T-cell (primary cell): ENCODE measurements at regions not wholly inside any gene's neighbourhood (a gene's known extent, or its start where the extent isn't known, plus 50 kb on each side); places are given as distances from the start of the nearest gene placed in this dataset.

ENCODE experiments used
- ATAC-seq, 4 experiments: fragments of 200-7000 bp in 3 of 4; fragments of 150-1000 bp in 1 of 4; cut with Tn5 transposase; replicated peaks in 1 of 4; 1 replicate in 3 of 4; 2 replicates in 1 of 4; pipeline ENCODE4 v1.10.0; 2021; ENCODE audit warnings: moderate library complexity in 3 of 4, mild to moderate bottlenecking in 2 of 4, moderate number of reproducible peaks in 1 of 4
- CTCF ChIA-PET, 2 donors: fragments of 300-600 bp; sonication (Branson Sonifier 250); formaldehyde crosslinking; loops; one replicate each; lab custom pipeline; 2022; ENCODE audit warnings: antibody characterized with exemption in 2 of 2; lab: Charles Lee
- POLR2A ChIA-PET, 2 donors: fragments of 300-600 bp; sonication (Branson Sonifier 250); formaldehyde crosslinking; loops; one replicate each; lab custom pipeline; 2022; ENCODE audit warnings: antibody characterized with exemption in 2 of 2; lab: Charles Lee
- DNase-seq, 35 experiments: peaks; one replicate each; pipeline versions ENCODE4 v3.0.0 to v3.0.0-alpha.2; 2013 to 2023
- H3K27ac ChIP-seq: one replicate; pipeline ENCODE4 v1.5.1; 2013; ENCODE audit warnings: low read length
- H3K27me3 ChIP-seq, 2 experiments: replicated peaks in 1 of 2; 1 replicate in 1 of 2; 2 replicates in 1 of 2; pipeline versions ENCODE4 v1.6.1 to v1.7.0; 2013; ENCODE audit warnings: low read length in 1 of 2, mixed read lengths in 1 of 2; ENCODE audit not compliant: control insufficient read depth in 2 of 2, insufficient read depth in 2 of 2; ENCODE audit errors: extremely low read depth in 1 of 2
- H3K36me3 ChIP-seq, 2 donors: 1 replicate in 1 of 2; 2 replicates in 1 of 2; pipeline versions ENCODE4 v1.6.1 to v1.7.0; 2013; ENCODE audit warnings: low read length in 1 of 2; ENCODE audit not compliant: control insufficient read depth in 2 of 2, insufficient read depth in 1 of 2; ENCODE audit errors: extremely low read depth in 1 of 2
- H3K4me1 ChIP-seq, 2 experiments: 1 replicate in 1 of 2; 2 replicates in 1 of 2; pipeline versions ENCODE4 v1.6.1 to v1.7.0; 2013; ENCODE audit warnings: low read length in 2 of 2, mixed read lengths in 1 of 2; ENCODE audit not compliant: insufficient read depth in 2 of 2, control insufficient read depth in 1 of 2; ENCODE audit errors: extremely low read depth in 1 of 2
- H3K4me3 ChIP-seq, 2 donors: 1 replicate in 1 of 2; 2 replicates in 1 of 2; pipeline versions ENCODE4 v1.5.1 to v1.7.0; 2013; ENCODE audit warnings: mild to moderate bottlenecking in 2 of 2, low read length in 1 of 2, moderate library complexity in 1 of 2; ENCODE audit not compliant: control insufficient read depth in 1 of 2; ENCODE audit errors: extremely low read depth in 1 of 2
- H3K9me3 ChIP-seq: 2 replicates; pipeline ENCODE4 v1.7.0; 2013
- H3K27ac Mint-ChIP-seq, 2 donors: one replicate each; pipeline ENCODE4 v1.8.0; 2020 to 2021; ENCODE audit warnings: mild to moderate bottlenecking in 2 of 2, mixed read lengths in 2 of 2
- H3K27me3 Mint-ChIP-seq, 2 donors: one replicate each; pipeline ENCODE4 v1.8.0; 2021 to 2022; ENCODE audit warnings: mixed read lengths in 2 of 2
- H3K36me3 Mint-ChIP-seq: one replicate; pipeline ENCODE4 v1.8.0; 2021; ENCODE audit warnings: mixed read lengths
- H3K4me1 Mint-ChIP-seq, 3 donors: one replicate each; pipeline ENCODE4 v1.8.0; 2020 to 2022; ENCODE audit warnings: mixed read lengths in 3 of 3, mild to moderate bottlenecking in 1 of 3
- H3K4me3 Mint-ChIP-seq, 3 donors: one replicate each; pipeline ENCODE4 v1.8.0; 2020 to 2022; ENCODE audit warnings: mild to moderate bottlenecking in 3 of 3, mixed read lengths in 3 of 3, moderate library complexity in 3 of 3
- H3K9me3 Mint-ChIP-seq, 3 donors: one replicate each; pipeline ENCODE4 v1.8.0; 2020 to 2022; ENCODE audit warnings: mixed read lengths in 3 of 3
- WGBS: methylation state at CpG from one replicate; pipeline ENCODE4 v1.1.5; 2013; ENCODE audit warnings: missing lambda C conversion rate; ENCODE audit not compliant: insufficient coverage; 5-methylcytosine and 5-hydroxymethylcytosine counted together

DNA sequence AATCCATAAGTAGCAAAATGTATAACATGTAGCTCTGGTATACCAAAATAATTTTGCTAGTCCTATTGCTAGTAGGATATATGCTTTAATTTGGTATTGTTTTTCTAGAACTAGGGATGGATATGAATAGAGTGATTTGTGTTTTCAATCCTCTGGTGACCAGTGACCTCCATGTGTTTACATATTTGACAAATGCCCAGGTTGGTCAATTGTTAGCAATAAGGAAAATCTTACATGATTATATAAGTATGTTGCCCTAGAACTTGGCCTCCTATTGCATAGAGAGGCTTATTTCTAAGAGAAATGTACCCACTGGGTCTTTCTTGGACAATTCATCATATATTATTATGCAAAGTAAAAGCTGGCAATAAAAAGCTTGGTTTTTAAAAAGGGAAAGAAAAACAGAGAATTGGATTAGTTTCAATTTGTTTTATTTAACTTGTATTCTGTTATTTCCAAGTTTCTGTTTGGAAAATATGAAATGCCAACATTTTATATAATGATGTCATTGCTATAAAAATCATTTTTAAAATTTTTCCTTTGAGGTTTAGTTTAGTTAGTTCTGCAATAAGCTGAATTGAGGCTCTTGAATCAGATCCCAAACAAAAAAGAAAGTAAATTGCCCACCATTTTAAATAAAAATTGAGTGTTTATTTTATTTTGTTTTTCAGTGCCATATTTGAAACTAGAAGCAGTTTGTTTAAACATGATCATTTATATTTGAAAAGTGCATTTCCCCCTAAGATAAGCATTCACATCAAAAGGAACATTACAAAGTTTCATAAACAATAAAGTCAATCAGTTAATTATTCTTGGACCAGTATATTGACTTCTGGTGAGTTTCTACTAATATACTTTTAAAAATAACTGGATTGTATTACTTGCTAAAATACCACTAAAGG lies 210.9 kb downstream of the ZC3H11B start:
- H3K9me3 Mint-ChIP-seq, result peaks cover 9 to 14% (median 14%) of the 10 kb centered on the region in 3 donors
- H3K27me3 Mint-ChIP-seq, result peaks cover 0 to 10% of the 10 kb centered on the region in 2 donors
- no peak overlapping the region for H3K4me3 Mint-ChIP-seq
- CTCF ChIA-PET, result interaction anchor here (0.5 to 0.6 kb wide), 2 partner anchors 228 to 1072 kb away, joined by 3 read pairs; no protein-coding TSS in a partner anchor
- DNase-seq (no peak), ATAC-seq (no peak)
- no peak overlapping the region for H3K27ac Mint-ChIP-seq
- H3K4me1 ChIP-seq, result no peaks in the 10 kb centered on the region
- no peaks in the 10 kb centered on the region for H3K9me3 ChIP-seq
- H3K4me1 Mint-ChIP-seq, result no peaks in the 10 kb centered on the region
- H3K36me3 Mint-ChIP-seq, result no peaks in the 10 kb centered on the region
- no peak overlapping the region for H3K4me3 ChIP-seq
- peaks cover 0 to 5% of the 10 kb centered on the region in 2 experiments for H3K27me3 ChIP-seq
- no peak overlapping the region for H3K27ac ChIP-seq
- POLR2A ChIA-PET, result interaction anchor here in 1 of 2 donors (0.5 kb wide), 1 partner anchor 249 kb away, joined by 5 read pairs; no protein-coding TSS in a partner anchor
- no peaks in the 10 kb centered on the region for H3K36me3 ChIP-seq

DNA sequence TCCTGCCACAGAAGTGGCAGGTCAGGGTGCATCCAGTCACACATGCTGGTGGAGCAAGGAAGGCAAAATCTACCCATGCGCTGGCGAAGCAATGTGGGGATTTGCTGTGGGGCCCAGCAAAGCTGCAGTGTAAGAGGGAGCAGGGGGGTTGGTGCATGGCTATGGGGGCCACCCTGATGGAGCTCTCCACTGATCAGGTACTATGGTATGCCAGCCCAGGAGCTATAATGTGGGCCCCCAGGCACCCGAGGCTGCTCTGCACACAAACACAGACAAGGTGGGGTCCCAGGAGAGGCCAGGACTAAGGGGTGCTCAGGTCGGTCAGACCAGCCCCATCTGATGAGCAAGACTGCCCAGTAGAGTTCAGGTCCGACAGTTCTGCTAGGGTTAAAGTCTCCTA lies 213.5 kb downstream of the ZC3H11B start:
- no peak overlapping the region for H3K4me3 ChIP-seq
- Mint-ChIP-seq H3K36me3 (no peaks in the 10 kb centered on the region), H3K4me1 (no peaks in the 10 kb centered on the region), H3K4me3 (no peak overlapping the region), H3K9me3 (peaks cover 28 to 35% (median 29%) of the 10 kb centered on the region in 3 donors), H3K27ac (no peak overlapping the region), H3K27me3 (peaks cover 0 to 10% of the 10 kb centered on the region in 2 donors)
- no peaks in the 10 kb centered on the region for H3K36me3 ChIP-seq
- H3K9me3 ChIP-seq, result no peaks in the 10 kb centered on the region
- ChIA-PET POLR2A (interaction anchor here in 1 of 2 donors (0.6 kb wide), 1 partner anchor 1048 kb away, joined by 3 read pairs; no protein-coding TSS in a partner anchor), CTCF (no interaction called here)
- H3K27ac ChIP-seq, result no peak overlapping the region
- peaks cover 0 to 5% of the 10 kb centered on the region in 2 experiments for H3K27me3 ChIP-seq
- H3K4me1 ChIP-seq, result no peaks in the 10 kb centered on the region
- no peak for ATAC-seq
- no peak for DNase-seq
- WGBS, result 73% methylated on average over 5 of the region's 5 CpGs

DNA sequence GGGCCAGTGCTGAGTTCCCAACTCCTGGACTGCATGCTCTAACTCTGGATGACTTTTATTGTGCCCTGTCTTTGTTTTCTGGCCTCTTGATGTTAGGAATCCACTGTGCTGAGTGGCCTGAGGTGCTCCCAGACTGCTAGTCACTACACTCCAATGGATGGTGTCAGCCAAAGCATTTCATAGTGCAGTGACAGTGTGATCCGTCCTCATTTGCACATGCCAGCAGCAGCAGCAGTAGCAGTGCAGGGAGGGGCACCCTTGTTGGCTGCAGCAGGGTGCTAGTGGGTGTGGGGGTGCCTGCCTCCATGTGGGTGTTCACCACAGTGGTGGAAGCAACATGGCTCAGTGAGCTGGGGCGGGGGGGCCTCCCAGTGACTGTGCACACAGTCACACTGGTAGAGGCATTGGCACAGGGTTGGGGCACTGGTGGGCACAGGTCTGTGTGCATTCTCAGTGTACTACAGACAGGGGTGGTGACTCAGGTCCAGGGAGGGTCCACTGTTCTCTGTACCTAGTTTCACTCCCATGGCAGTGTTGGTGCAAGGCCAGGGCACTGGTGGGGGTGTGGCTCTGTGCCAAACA lies 214.0 kb downstream of the ZC3H11B start:
- Mint-ChIP-seq H3K36me3 (no peaks in the 10 kb centered on the region), H3K4me3 (no peak overlapping the region), H3K4me1 (no peaks in the 10 kb centered on the region), H3K27ac (no peak overlapping the region), H3K27me3 (peaks cover 0 to 10% of the 10 kb centered on the region in 2 donors), H3K9me3 (peaks cover 29 to 38% (median 31%) of the 10 kb centered on the region in 3 donors)
- no peaks in the 10 kb centered on the region for H3K9me3 ChIP-seq
- no peaks in the 10 kb centered on the region for H3K4me1 ChIP-seq
- 53% methylated on average over 2 of the region's 2 CpGs for WGBS
- H3K27me3 ChIP-seq, result peaks cover 0 to 5% of the 10 kb centered on the region in 2 experiments
- ATAC-seq, result no peak
- H3K36me3 ChIP-seq, result no peaks in the 10 kb centered on the region
- POLR2A ChIA-PET, result no interaction called here
- DNase-seq, result no peak
- H3K4me3 ChIP-seq, result no peak overlapping the region
- CTCF ChIA-PET, result no interaction called here
- no peak overlapping the region for H3K27ac ChIP-seq

DNA sequence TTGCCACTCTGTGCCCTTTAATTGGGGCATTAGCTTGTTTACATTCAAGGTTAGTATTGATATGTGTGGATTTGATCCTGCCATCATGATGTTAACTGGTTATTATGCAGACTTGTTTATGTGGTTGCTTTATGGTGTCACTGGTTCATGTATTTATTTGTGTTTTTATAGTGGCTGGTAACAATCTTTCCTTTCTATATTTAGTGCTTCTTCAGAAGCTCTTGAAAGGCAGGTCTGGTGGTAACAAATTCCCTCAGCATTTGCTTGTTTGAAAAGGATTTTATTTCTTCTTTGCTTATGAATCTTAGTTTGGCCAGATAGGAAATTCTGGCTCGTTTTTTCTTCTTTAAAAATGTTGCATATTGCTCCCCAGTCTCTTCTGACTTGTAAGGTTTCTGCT lies 215.4 kb downstream of the ZC3H11B start:
- H3K27ac Mint-ChIP-seq, result no peak overlapping the region
- no peak overlapping the region for H3K4me3 Mint-ChIP-seq
- H3K27me3 ChIP-seq, result peaks cover 0 to 5% of the 10 kb centered on the region in 2 experiments
- no peak for DNase-seq
- peaks cover 29 to 43% (median 31%) of the 10 kb centered on the region in 3 donors for H3K9me3 Mint-ChIP-seq
- no peak for ATAC-seq
- H3K27me3 Mint-ChIP-seq, result peaks cover 0 to 6% of the 10 kb centered on the region in 2 donors
- no CpG with 5 or more reads among the region's 1 CpG for WGBS
- H3K9me3 ChIP-seq, result no peaks in the 10 kb centered on the region
- no peaks in the 10 kb centered on the region for H3K36me3 Mint-ChIP-seq
- H3K4me1 Mint-ChIP-seq, result no peaks in the 10 kb centered on the region
- CTCF ChIA-PET, result no interaction called here
- H3K27ac ChIP-seq, result no peak overlapping the region
- POLR2A ChIA-PET, result no interaction called here
- no peaks in the 10 kb centered on the region for H3K36me3 ChIP-seq
- no peaks in the 10 kb centered on the region for H3K4me1 ChIP-seq
- no peak overlapping the region for H3K4me3 ChIP-seq

DNA sequence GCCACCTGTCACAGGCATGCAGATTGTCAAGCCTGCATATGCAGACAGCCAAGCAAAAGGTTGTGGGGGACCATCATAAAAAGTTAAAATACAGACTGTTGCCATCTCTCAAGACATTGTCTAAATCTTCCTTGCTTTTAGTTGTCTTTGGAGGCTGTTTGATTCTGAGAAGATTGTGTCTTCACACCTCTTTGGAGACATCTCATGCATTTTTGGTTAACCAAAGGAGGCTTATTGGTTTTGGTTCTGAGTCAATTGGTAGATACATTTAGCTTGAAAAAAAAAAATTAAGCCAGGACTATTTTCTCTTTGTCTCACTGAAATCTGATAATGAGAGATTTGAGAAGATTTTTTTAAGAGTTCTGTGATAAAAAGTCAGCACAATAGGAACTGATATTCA lies 217.6 kb downstream of the LYPLAL1 start:
- ChIA-PET POLR2A (no interaction called here), CTCF (interaction anchor here in 1 of 2 donors (0.5 kb wide), 1 partner anchor 233 kb away, joined by 3 read pairs; no protein-coding TSS in a partner anchor)
- H3K36me3 ChIP-seq, result no peaks in the 10 kb centered on the region
- no peaks in the 10 kb centered on the region for H3K4me1 ChIP-seq
- H3K27me3 Mint-ChIP-seq, result no peaks in the 10 kb centered on the region
- DNase-seq (no peak), ATAC-seq (no peak)
- H3K27me3 ChIP-seq, result no peaks in the 10 kb centered on the region
- no peaks in the 10 kb centered on the region for H3K36me3 Mint-ChIP-seq
- peaks cover 8 to 22% (median 19%) of the 10 kb centered on the region in 3 donors for H3K9me3 Mint-ChIP-seq
- H3K4me3 Mint-ChIP-seq, result no peak overlapping the region
- H3K27ac ChIP-seq, result no peak overlapping the region
- no peak overlapping the region for H3K4me3 ChIP-seq
- no peaks in the 10 kb centered on the region for H3K4me1 Mint-ChIP-seq
- H3K27ac Mint-ChIP-seq, result no peak overlapping the region
- no peaks in the 10 kb centered on the region for H3K9me3 ChIP-seq

DNA sequence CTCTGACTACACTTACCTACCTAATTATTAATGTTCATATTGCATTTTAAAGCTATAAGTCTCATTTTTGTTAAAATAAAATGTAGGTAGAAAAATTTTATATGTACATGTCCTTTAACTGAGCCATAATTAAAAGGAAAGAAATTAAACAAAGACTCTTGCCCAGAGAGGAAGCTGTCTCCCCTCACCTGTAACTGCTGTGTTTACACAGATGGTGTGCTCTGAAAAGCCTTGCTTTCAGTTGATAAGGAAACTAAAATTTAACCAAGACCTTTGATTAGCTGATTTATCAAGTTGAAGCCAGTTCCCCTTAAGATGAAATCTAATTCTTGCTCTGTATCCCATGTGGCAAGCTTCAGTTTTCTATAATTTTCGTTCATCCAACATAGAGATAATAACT lies 213.5 kb downstream of the LYPLAL1 start:
- no peak overlapping the region for H3K27ac ChIP-seq
- Mint-ChIP-seq H3K4me3 (no peak overlapping the region), H3K9me3 (peaks cover 0 to 3% (median 0%) of the 10 kb centered on the region in 3 donors), H3K36me3 (no peaks in the 10 kb centered on the region), H3K27ac (no peak overlapping the region), H3K27me3 (no peaks in the 10 kb centered on the region), H3K4me1 (no peaks in the 10 kb centered on the region)
- no peaks in the 10 kb centered on the region for H3K36me3 ChIP-seq
- H3K4me3 ChIP-seq, result no peak overlapping the region
- H3K4me1 ChIP-seq, result no peaks in the 10 kb centered on the region
- ATAC-seq (no peak), DNase-seq (no peak)
- POLR2A ChIA-PET, result no interaction called here
- WGBS, result no CpG with 5 or more reads among the region's 1 CpG
- H3K27me3 ChIP-seq, result no peaks in the 10 kb centered on the region
- H3K9me3 ChIP-seq, result no peaks in the 10 kb centered on the region
- CTCF ChIA-PET, result no interaction called here
